Iris pigment epithelial cell (primary cell): ENCODE measurements at regions not wholly inside any gene's neighbourhood (a gene's known extent, or its start where the extent isn't known, plus 50 kb on each side); places are given as distances from the start of the nearest gene placed in this dataset.

Experiments
- DNase-seq: peaks from one replicate; pipeline ENCODE4 v3.0.0-alpha.2; 2011; ENCODE audit warnings: low read depth

DNA sequence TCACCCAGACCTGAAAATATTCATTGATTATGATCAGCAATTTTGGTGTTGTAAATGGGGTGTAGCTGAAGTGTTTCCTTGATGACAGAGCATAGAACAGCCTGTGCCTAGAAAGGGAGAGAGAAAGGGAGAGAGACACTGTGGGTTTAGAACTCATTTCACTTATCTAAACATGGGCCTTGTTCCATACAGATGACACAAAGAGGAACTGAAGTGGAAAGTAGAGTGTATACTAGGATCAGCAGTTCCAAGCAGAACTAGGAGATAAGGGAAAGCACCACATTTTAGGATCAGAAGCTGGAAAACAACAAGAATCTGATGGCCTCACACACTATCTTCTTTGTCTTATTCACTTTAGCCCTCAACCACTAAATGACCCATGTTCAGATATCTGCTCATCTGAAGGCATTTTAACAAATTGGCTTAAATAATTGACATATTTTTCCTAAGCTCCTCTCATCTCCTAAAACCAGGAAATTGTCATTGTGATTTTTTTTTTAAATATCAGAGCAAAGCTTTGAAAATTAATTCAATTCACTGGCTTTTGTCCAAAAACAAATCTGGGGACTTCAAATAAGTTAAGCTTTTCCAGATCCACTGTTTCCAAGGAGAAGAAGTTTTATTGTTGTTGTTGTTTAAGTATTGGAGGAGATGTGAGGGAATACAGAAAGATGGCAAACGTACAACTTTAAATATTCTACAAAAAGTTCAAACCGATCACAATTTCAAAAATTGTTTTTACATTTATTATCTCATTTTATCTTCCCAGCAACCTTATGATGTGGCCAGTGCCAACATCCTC, 103.8 kb downstream of the LYPLAL1 start:
- peak; percentile 9 for DNase-seq

DNA sequence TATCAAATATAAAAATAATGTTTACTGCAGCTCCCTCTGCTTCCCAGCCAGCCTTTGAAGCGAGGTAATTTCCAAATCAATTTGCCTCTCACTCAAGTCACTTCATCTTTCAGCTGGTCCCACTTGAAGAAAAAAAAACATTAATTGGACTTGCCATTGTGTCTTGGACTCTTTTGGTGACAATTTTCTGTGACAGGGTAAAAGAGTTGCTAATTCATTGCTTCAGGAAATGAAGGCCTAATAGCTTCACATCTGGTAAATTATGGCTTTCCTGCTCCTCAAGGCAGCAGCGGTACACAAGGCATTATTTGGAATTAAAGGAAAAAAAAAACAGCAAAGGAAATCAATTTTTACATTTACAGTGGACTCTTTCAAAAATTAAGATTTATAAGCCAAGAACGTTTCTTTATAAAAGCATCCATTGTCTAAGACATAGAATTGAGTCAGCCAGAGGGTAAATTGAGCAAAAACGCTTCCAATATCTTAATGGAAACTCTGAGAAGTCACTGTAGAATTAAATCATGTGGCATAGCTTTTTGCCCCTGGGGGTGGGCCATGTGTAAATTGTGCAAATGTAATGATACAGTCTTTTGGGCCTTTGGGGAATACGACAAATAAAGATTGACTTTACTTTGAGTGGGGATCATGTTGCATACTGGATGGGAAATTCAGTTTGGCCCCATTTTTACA, 102.5 kb downstream of the LYPLAL1 start:
- DNase-seq: no peak

DNA sequence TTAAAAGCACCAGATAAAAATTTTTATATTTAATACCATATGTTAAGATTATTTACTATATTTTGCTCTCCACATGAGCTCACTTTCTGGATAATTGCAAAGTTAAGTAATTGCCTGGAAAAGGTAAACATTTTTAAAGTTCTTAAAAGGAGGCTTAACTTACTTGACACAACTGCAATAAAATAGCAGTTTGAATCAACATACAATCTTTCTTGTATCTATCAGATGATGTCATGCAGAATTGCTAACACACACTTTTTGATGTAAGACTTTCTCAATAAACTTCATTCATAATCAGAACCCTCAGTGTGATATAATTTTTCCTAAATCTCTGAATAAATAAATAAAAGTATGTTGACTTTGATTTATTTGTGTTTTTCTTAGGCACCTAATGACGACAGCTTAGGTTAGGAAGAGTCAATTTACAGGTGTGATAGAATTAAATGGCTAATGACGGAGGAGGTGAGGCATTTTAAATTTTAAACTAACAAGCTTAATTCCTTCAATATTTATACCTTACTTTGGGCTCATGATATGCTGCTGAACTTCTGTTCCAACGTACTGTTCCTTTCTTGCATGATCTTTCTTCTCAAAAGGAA, 99.5 kb downstream of the LYPLAL1 start:
- no peak for DNase-seq

DNA sequence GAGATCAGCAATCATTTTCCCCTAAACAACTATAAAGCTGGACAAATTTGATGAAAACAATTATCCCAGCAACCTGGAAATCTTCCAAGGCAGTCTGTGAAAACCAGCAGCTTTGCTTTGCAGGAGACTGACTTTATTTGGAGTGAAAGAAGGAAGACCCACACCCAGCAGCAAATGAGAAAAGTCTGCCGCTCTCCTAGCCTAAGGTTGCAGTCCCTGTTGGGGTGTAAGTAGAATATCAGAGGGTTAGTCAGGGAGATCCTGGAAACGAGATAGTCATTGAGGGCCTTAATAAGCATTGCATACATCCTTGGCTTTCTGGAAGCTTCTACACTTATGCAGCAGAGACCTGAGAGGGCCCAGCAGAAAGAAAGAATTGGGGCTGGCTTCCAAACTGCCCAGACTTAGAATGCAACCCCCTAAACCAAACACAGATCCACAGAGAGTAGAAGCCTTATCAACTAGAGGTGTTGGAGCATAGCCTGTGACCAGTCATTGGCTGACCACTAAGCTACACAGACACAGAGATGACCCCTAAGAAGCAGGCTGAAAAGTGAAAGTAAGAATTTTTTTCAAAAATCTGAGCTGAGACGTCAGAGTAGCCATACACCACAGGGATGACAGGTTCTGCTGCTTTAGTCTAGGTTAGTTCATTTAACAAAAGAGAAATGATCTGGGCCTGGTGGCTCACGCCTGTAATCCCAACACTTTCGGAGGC, 98.3 kb downstream of the LYPLAL1 start:
- DNase-seq: peak; percentile 81

DNA sequence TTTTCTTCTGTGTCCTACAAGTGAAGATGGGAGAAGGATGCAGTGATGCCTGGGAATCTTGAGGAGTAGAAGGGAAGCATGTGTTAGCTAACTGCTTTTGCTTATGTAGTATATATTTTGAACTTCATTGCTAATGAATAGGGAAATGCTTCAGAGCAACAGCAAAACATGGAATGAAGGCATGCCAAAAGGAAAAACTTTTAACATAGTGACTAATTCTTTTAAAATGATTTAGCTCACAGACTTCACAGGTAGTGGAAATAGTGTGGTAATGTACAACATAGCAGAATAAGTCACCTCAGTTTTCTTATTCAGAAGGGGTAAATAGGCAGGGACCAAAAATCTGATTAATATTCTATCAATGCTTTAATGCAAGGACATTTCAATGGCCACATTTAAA, 95.5 kb downstream of the LYPLAL1 start:
- DNase-seq: peak; percentile 10

DNA sequence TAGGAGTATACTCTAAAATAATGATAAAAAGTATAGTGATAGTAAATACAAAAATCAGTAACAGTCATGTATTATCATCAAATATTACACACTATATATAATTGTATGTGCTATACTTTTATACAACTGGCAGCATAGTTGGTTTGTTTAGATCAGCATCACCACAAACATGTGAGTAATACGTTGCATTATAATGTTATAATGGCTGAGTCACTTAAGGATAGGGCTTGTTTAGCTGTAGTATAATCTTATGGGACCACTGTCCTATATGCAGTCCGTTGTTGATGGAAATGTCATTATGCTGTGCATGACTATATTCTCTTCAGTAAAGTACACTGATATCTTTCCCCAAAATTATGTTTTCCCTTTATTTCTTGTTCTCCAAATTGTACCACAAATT, 92.8 kb downstream of the LYPLAL1 start:
- DNase-seq: peak; percentile 25

DNA sequence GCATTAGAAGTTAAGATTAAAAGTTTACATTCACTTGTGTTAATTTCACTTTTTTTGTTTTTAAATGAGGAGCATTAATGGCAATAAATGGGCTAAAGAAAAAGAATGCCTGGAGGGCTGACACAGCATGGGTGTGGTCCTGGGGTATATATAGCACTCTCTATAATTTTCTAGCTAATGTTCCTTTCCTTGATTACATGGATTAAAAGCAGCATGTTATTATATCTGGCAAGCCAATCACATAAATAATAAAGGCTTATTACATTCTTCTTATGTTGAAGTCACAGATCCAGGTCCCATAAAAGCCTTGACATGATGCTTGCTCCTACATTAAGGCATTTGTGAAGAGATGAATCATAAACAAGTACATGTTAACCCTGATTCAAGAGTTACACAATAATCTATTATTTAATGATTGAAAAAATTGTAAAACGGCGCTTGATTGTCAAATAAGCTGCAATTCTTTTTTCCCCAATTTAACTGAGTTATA, 91.4 kb downstream of the LYPLAL1 start:
- peak; percentile 37 for DNase-seq

DNA sequence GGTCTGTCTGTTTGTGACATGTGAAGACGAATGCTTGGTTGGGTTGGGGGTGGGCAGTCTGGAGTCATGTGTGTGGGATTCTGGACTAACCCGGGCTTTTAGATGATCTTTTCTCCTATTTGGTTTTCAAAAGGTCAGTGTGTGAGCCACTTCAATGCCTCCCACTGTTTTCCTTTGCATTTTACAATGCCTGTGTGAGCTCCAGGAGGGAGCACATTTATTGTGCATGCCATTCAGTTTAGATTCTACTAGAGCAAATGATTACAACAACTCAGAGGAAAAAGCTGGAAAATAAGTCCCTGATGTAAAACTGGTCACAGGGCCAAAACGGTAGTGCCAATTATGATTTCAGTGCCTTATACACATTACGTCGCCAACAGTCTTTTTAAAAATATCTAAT, 90.9 kb downstream of the LYPLAL1 start:
- peak; percentile 7 for DNase-seq
